ENCODE measurements at regions not wholly inside any gene's neighbourhood (a gene's known extent, or its start where the extent isn't known, plus 50 kb on each side); places are given as distances from the start of the nearest gene placed in this dataset.

GRCh38 chr14:98035396-98035795 is 1236.6 kb downstream of the BCL11B start:
- H3K27me3 ChIP-seq: no peaks in the 10 kb centered on the region
- peak overlapping the region in 1 of 2 donors; percentile 32 for H3K27ac ChIP-seq
- TF ChIP-seq POLR2AphosphoS5 (IDR thresholded peaks at IDR 0.05) (no peak), CTCF (IDR thresholded peaks at IDR 0.05) (no peak)
- no peaks in the 10 kb centered on the region for H3K36me3 ChIP-seq
- peaks cover 3 to 5% of the 10 kb centered on the region in 2 donors for H3K9me3 ChIP-seq
- intact Hi-C loops (cut with DNase I; ENCODE audit: low total_unique reads): no loop called here
- H3K4me1 ChIP-seq: no peaks in the 10 kb centered on the region
- H3K4me3 ChIP-seq: no peak overlapping the region
- no peak for DNase-seq (ENCODE audit: low spot score in 2 of 2)

DNA sequence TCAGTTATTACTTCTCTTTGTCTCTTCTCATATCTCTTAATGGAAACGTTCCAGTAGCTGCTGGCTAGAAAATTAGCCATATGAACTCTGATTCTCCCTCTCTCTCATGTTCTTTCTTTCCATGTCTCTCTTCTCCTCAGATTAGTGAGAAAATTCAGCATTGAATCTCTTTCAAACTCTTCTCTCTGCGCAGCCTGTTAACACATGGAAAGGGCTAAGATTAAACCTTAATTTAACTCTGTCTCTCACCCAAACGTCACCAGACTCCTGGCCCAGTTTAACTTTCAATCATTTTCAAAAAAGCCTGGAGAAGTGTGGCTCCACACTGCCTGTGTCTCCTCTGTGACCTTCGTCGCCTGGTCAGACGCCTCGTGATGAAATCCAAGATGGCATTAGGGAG is 1234.2 kb downstream of the BCL11B start:
- no peaks in the 10 kb centered on the region for H3K9me3 ChIP-seq
- no peak for DNase-seq (ENCODE audit: low spot score in 2 of 2)
- H3K27ac ChIP-seq: no peak overlapping the region
- H3K36me3 ChIP-seq: no peaks in the 10 kb centered on the region
- H3K27me3 ChIP-seq: no peaks in the 10 kb centered on the region
- intact Hi-C loops (cut with DNase I; ENCODE audit: low total_unique reads): no loop called here
- H3K4me1 ChIP-seq: no peaks in the 10 kb centered on the region
- TF ChIP-seq CTCF (IDR thresholded peaks at IDR 0.05): no peak
- no peak overlapping the region for H3K4me3 ChIP-seq

- H3K36me3 ChIP-seq: no peaks in the 10 kb centered on the region
- intact Hi-C loops (cut with DNase I; ENCODE audit: low total_unique reads): no loop called here
- H3K27me3 ChIP-seq: no peaks in the 10 kb centered on the region
- H3K4me3 ChIP-seq: no peak overlapping the region
- no peak overlapping the region for H3K27ac ChIP-seq
- H3K9me3 ChIP-seq: no peaks in the 10 kb centered on the region
- DNase-seq (ENCODE audit: low spot score in 2 of 2): no peak
- TF ChIP-seq POLR2A (IDR thresholded peaks at IDR 0.05) (no peak), CTCF (IDR thresholded peaks at IDR 0.05) (no peak), POLR2AphosphoS5 (IDR thresholded peaks at IDR 0.05) (no peak)
- H3K4me1 ChIP-seq: no peaks in the 10 kb centered on the region
Measured at GRCh38 chr14:98056946-98057345, 1215.1 kb downstream of the BCL11B start.

- H3K27me3 ChIP-seq: no peaks in the 10 kb centered on the region
- intact Hi-C loops (cut with DNase I; ENCODE audit: low total_unique reads): no loop called here
Measured at GRCh38 chr14:98059106-98059505, 1212.9 kb downstream of the BCL11B start.

DNA sequence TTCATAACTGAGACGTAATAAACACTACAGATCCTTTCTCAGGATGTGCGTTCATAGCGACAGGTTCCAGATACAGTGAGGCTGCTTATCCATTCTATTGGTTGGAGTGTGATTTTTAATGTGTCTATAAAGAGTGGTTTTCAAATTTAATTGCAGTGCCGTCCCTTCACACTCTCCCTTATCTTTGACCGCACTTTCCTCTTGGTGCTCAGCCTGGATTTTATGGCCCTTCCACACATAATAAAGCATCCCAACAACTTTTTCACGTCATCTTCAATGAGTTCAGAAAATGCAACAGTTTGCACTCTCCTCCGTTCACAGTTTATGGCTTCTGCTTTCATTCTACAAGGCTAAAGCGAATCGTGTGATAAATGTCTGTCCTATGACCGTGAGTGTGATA is 1209.9 kb downstream of the BCL11B start:
- Histone ChIP-seq H3K4me3 (no peak overlapping the region), H3K4me1 (no peaks in the 10 kb centered on the region), H3K9me3 (no peaks in the 10 kb centered on the region), H3K27ac (no peak overlapping the region), H3K36me3 (no peaks in the 10 kb centered on the region), H3K27me3 (no peaks in the 10 kb centered on the region)
- no peak for TF ChIP-seq POLR2AphosphoS5 (IDR thresholded peaks at IDR 0.05)
- no peak for TF ChIP-seq POLR2A (IDR thresholded peaks at IDR 0.05)
- TF ChIP-seq CTCF (IDR thresholded peaks at IDR 0.05): no peak
- no peak for DNase-seq (ENCODE audit: low spot score in 2 of 2)
- intact Hi-C loops (cut with DNase I; ENCODE audit: low total_unique reads): no loop called here

More at GRCh38 chr14:98059106-98059505, 1212.9 kb downstream of the BCL11B start:
- Histone ChIP-seq H3K36me3 (no peaks in the 10 kb centered on the region), H3K4me3 (no peak overlapping the region), H3K9me3 (no peaks in the 10 kb centered on the region), H3K27ac (no peak overlapping the region), H3K4me1 (no peaks in the 10 kb centered on the region)
- no peak for DNase-seq (ENCODE audit: low spot score in 2 of 2)
- TF ChIP-seq CTCF (IDR thresholded peaks at IDR 0.05) (no peak), POLR2AphosphoS5 (IDR thresholded peaks at IDR 0.05) (no peak), POLR2A (IDR thresholded peaks at IDR 0.05) (no peak)

Data from breast epithelium (tissue), 4 donors.